ENCODE measurements at regions not wholly inside any gene's neighbourhood (a gene's known extent, or its start where the extent isn't known, plus 50 kb on each side); places are given as distances from the start of the nearest gene placed in this dataset.
"Not testable (repeated sequence)": the region's sequence is repeated elsewhere in the genome, so short reads cannot be mapped to it uniquely, and the experiment has no call there.

- DNase-seq, result no peak
Measured at GRCh38 chr12:124131659-124132058, 158.6 kb downstream of the ZNF664 start.

GRCh38 chr12:124132530-124132929 is 159.5 kb downstream of the ZNF664 start:
- DNase-seq, result no peak

- no peak for DNase-seq
Measured at GRCh38 chr12:124136796-124137195, 158.1 kb upstream of the RFLNA start.

GRCh38 chr12:124140944-124141486 is 153.9 kb upstream of the RFLNA start:
- DNase-seq, result no peak

DNA sequence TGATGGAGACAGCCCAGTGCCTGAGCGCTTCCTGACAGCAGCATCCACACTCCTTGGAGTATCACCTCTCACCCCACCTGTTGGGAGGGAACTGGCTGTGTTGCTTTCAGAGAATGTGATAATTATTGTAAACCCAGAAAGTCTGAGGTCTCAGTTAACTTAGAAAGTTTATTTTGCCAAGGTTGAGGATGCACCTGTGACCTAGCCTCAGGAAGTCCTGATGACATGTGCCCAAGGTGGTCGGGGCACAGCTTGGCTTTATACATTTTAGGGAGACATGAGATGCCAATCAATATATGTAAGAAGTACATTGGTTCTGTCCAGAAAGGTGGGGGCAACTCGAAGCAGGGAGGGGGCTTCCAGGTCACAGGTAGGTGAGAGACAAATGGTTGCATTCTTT is 153.3 kb upstream of the RFLNA start:
- not testable (repeated sequence) for DNase-seq

DNA sequence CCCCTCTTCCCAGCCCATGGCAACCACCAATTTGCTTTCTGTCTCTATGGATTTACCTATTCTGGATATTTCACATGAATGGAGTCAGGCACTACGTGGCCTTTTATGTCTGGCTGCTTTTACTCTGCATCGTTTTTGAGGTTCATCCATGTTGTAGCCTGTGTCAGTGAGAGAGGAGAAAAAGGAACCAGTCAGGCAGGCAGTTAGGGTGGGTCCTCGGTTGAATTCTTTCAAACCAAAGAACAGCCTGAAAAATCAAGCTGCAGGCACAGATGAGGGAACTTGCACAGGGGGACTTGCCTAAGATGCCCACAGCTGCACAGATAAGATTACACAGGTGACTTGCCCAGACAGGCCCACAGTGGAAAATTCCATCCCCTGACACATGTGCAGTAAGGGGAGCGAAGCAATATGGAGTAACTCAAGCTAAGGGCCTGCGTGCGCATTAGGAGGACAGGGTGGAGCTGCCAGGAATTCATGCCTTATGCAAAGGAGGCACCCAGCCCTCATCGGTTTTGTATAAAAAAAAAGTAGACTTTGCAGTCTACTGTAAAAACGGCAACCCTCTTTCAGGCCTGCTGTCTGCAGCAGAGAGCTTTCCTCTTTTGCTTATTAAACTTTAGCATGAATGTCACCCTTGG is 152.4 kb upstream of the RFLNA start:
- DNase-seq, result no peak

- no peak for DNase-seq
Measured at GRCh38 chr12:124143726-124144125, 151.2 kb upstream of the RFLNA start.

DNA sequence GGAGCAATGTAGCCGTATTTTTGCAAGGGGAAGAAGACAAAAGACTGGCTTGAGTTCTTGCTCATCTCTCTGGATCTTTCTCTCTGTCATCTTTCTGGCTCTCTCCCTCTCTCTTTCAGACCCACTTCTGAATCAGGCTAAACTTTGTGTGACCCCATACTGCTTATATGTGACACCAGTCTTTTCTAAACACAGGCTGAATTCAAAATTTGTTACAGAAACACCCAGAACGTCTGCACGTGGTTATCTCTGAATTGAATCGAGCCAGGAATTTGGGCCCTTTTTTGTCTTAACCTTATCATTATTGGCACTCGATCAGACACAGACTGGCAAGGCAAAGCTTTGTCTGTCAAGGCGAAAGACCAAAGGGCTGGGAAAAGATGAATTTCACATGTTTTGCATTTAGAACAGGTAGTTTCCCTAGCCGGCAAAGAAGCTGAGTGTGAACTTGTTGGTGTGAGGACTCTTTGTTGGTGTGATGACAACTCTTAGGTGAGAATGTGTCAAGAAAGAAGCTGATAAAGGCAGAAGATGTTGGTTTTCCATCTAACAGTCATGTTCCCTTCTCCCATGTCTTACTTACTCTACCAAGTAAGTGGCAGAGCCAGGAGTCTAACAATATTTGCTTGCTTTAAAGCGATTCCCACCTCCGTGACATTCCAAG is 150.2 kb upstream of the RFLNA start:
- DNase-seq, result no peak

GRCh38 chr12:124147027-124147426 is 147.9 kb upstream of the RFLNA start:
- no peak for DNase-seq

DNA sequence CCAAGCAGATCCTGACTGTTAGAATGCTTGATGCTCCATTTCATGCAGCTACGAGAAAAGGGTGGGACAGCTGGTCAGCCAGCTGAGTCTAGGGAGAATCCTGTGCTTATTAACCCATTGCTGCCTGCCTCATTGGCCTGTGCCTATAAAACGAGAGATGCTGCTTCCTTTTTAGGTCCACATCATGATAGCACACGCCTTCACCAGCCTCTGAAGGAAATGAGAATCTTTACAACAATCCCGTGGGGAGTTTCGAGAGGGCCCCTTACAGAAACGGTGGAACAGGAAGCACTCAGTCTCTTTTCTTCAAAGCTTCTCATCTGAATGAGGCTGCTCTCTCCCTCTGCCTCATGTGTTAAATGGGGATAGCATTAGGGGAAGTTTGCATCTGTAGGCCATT is 147.3 kb upstream of the RFLNA start:
- no peak for DNase-seq

- DNase-seq, result no peak
Measured at GRCh38 chr12:124148481-124149273, 146.2 kb upstream of the RFLNA start.

DNA sequence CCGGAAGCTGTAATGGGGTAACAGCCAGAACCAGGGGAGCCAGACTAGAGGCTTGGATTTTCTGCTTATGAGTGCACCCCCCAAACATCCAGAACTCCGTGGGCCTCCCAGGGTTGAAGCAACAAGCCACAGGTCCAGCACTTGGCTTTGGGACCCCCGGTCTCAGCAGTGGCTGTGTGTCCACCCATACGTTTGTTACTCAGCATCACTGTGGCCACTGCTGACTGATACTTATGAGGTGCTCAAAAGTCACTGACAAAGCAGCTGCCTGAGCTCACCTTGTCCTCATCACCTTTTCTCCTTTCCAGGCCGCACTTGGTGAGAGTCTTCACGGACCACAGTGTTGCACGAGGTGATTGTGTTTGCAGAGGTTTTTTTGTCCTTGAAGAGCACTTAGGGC is 145.6 kb upstream of the RFLNA start:
- no peak for DNase-seq

- no peak for DNase-seq
Measured at GRCh38 chr12:124150168-124150567, 144.7 kb upstream of the RFLNA start.

GRCh38 chr12:124151583-124151982 is 143.3 kb upstream of the RFLNA start:
- no peak for DNase-seq

- no peak for DNase-seq
Measured at GRCh38 chr12:124152731-124153130, 142.2 kb upstream of the RFLNA start.

DNA sequence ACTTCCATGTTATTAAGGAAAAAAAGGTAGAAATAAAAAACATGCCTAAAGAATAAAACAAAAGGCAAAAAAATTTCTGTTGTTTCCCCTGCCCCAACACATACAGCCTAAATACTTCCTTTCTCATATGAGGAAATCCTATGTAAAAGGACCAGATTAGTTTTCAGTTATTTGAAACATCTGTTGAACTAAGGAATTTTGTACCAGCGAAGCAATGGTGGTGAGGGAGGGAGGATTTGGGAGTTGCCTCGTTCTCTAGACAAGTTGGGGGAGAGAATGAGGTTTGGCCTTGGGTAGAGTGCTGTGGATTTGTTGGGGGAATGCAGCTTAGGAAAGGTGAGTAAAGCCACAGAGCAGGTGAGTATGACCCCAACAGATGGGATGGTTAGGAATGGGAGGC is 141.5 kb upstream of the RFLNA start:
- DNase-seq, result no peak

GRCh38 chr12:124157406-124157805 is 137.5 kb upstream of the RFLNA start:
- no peak for DNase-seq

DNA sequence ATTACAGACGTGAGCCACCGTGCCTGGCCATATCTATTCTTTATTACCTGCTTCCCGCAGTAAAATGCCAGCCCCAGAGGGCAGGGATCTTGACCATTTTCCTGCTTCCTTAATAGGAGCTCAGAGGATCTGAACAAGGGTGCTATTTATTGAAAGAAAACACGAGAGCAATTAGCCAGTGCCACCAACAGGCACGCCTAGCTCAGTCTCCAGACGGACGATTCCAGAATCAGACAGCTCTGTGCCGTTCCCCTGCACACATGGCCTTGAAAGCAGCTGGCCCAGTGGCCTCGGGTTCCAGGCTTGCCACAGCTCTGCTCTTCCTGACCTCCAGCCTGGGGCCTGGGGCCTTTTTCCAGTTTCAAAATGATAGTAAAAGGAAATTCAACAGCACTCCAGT is 135.2 kb upstream of the RFLNA start:
- DNase-seq, result no peak

GRCh38 chr12:124160097-124160756 is 134.7 kb upstream of the RFLNA start:
- DNase-seq, result no peak

- DNase-seq, result not testable (repeated sequence)
Measured at GRCh38 chr12:124161402-124161801, 133.5 kb upstream of the RFLNA start.

- peak; percentile 18 for DNase-seq
Measured at GRCh38 chr12:124162151-124163110, 132.5 kb upstream of the RFLNA start.

- DNase-seq, result no peak
Measured at GRCh38 chr12:124165695-124166094, 129.2 kb upstream of the RFLNA start.
